ENCODE measurements at regions not wholly inside any gene's neighbourhood (a gene's known extent, or its start where the extent isn't known, plus 50 kb on each side); places are given as distances from the start of the nearest gene placed in this dataset.

DNA sequence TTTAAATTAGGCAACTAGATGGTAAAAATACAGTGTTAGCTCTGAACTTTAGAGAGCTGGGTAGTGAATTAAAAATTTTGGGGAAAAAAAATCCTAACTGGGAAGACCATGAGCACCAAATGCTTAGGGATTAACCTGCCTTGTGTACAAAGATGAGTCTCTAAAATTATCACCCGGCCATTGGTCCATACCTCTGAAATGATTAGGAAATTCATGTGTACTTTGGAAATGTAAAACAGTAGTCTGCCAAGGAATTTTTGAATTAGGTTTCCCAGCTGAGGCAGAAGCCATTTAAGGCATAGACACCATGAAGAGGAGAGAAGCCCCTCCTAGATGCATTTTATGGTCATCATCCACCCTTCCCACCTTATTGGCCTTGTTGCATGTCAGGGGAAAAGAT lies 670.5 kb upstream of the SALL1 start:
- BruUV-seq (replicated peaks): no TSS peak
- Mint-ChIP-seq H3K4me1 (ENCODE audit: insufficient read depth, unreplicated experiment) (peaks cover 7% of the 10 kb centered on the region), H3K9me3 (ENCODE audit: unreplicated experiment) (no peaks in the 10 kb centered on the region), H3K27me3 (ENCODE audit: insufficient read depth, unreplicated experiment) (no peaks in the 10 kb centered on the region), H3K27ac (ENCODE audit: low read depth, unreplicated experiment) (no peak overlapping the region), H3K4me3 (ENCODE audit: unreplicated experiment) (no peak overlapping the region), H3K36me3 (ENCODE audit: insufficient read depth, unreplicated experiment) (no peaks in the 10 kb centered on the region)
- intact Hi-C loops (cut with micrococcal nuclease): no loop called here
- TF ChIP-seq CTCF (IDR thresholded peaks at IDR 0.05; ENCODE audit: unreplicated experiment): no peak
- ChIA-PET POLR2A (interaction anchor here (0.6 kb wide), 1 partner anchor 101 kb away, joined by 3 read pairs; no protein-coding TSS in a partner anchor), CTCF (interaction anchor here (1.1 to 6.9 kb wide), 2 partner anchors 150 to 1015 kb away, joined by 4 to 63 read pairs; no protein-coding TSS in a partner anchor)
- no peak for DNase-seq (ENCODE audit: unreplicated experiment)

GRCh38 chr16:51820176-51820575 lies 669.1 kb upstream of the SALL1 start:
- H3K9me3 Mint-ChIP-seq (ENCODE audit: unreplicated experiment): no peaks in the 10 kb centered on the region
- POLR2A ChIA-PET: interaction anchor here (0.9 kb wide), 1 partner anchor 18 kb away, joined by 3 read pairs; no protein-coding TSS in a partner anchor
- no peak for TF ChIP-seq CTCF (IDR thresholded peaks at IDR 0.05; ENCODE audit: unreplicated experiment)
- no peaks in the 10 kb centered on the region for H3K27me3 Mint-ChIP-seq (ENCODE audit: insufficient read depth, unreplicated experiment)
- no peak overlapping the region for H3K4me3 Mint-ChIP-seq (ENCODE audit: unreplicated experiment)
- intact Hi-C loops (cut with micrococcal nuclease): no loop called here
- no peaks in the 10 kb centered on the region for H3K36me3 Mint-ChIP-seq (ENCODE audit: insufficient read depth, unreplicated experiment)
- H3K27ac Mint-ChIP-seq (ENCODE audit: low read depth, unreplicated experiment): no peak overlapping the region
- no TSS peak for BruUV-seq (replicated peaks)
- CTCF ChIA-PET: interaction anchor here (0.5 to 6.9 kb wide), 8 partner anchors 9 to 808 kb away, joined by 3 to 88 read pairs (median 3); no protein-coding TSS in a partner anchor
- no peak for DNase-seq (ENCODE audit: unreplicated experiment)
- peaks cover 7% of the 10 kb centered on the region for H3K4me1 Mint-ChIP-seq (ENCODE audit: insufficient read depth, unreplicated experiment)

- ChIA-PET POLR2A (interaction anchor here (1.2 to 1.5 kb wide), 2 partner anchors 8 to 173 kb away, joined by 3 read pairs; no protein-coding TSS in a partner anchor), CTCF (interaction anchor here (0.6 to 6.9 kb wide), 38 partner anchors 9 to 1096 kb away, joined by 3 to 88 read pairs (median 4); no protein-coding TSS in a partner anchor)
- peak; percentile 77 for TF ChIP-seq CTCF (IDR thresholded peaks at IDR 0.05; ENCODE audit: unreplicated experiment)
- DNase-seq (ENCODE audit: unreplicated experiment): peak; percentile 69
- H3K4me1 Mint-ChIP-seq (ENCODE audit: insufficient read depth, unreplicated experiment): peaks cover 7% of the 10 kb centered on the region
- H3K4me3 Mint-ChIP-seq (ENCODE audit: unreplicated experiment): no peak overlapping the region
- intact Hi-C loops (cut with micrococcal nuclease): loop anchor here (1.0 to 2.0 kb wide), 3 partner anchors 153 to 1204 kb away; no protein-coding TSS in a partner anchor
- peaks cover 4% of the 10 kb centered on the region for H3K9me3 Mint-ChIP-seq (ENCODE audit: unreplicated experiment)
- H3K27ac Mint-ChIP-seq (ENCODE audit: low read depth, unreplicated experiment): no peak overlapping the region
- H3K36me3 Mint-ChIP-seq (ENCODE audit: insufficient read depth, unreplicated experiment): no peaks in the 10 kb centered on the region
- H3K27me3 Mint-ChIP-seq (ENCODE audit: insufficient read depth, unreplicated experiment): no peaks in the 10 kb centered on the region
- BruUV-seq (replicated peaks): no TSS peak
These were observed 667.4 kb upstream of the SALL1 start for GRCh38 chr16:51818342-51818944.

GRCh38 chr16:51816929-51817328 lies 665.9 kb upstream of the SALL1 start:
- ChIA-PET POLR2A (interaction anchor here (1.5 kb wide), 1 partner anchor 175 kb away, joined by 3 read pairs; no protein-coding TSS in a partner anchor), CTCF (interaction anchor here (0.6 to 6.9 kb wide), 4 partner anchors 128 to 277 kb away, joined by 3 to 88 read pairs (median 34); no protein-coding TSS in a partner anchor)
- intact Hi-C loops (cut with micrococcal nuclease): no loop called here
- Mint-ChIP-seq H3K27ac (ENCODE audit: low read depth, unreplicated experiment) (no peak overlapping the region), H3K36me3 (ENCODE audit: insufficient read depth, unreplicated experiment) (no peaks in the 10 kb centered on the region), H3K4me3 (ENCODE audit: unreplicated experiment) (no peak overlapping the region), H3K9me3 (ENCODE audit: unreplicated experiment) (peaks cover 9% of the 10 kb centered on the region), H3K27me3 (ENCODE audit: insufficient read depth, unreplicated experiment) (no peaks in the 10 kb centered on the region), H3K4me1 (ENCODE audit: insufficient read depth, unreplicated experiment) (peaks cover 7% of the 10 kb centered on the region)
- no TSS peak for BruUV-seq (replicated peaks)
- peak; percentile 8 for DNase-seq (ENCODE audit: unreplicated experiment)
- TF ChIP-seq CTCF (IDR thresholded peaks at IDR 0.05; ENCODE audit: unreplicated experiment): no peak
